ENCODE measurements at regions not wholly inside any gene's neighbourhood (a gene's known extent, or its start where the extent isn't known, plus 50 kb on each side); places are given as distances from the start of the nearest gene placed in this dataset.
"Not testable (repeated sequence)": the region's sequence is repeated elsewhere in the genome, so short reads cannot be mapped to it uniquely, and the experiment has no call there.

- intact Hi-C loops (cut with DNase I): no loop called here
- H3K4me1 ChIP-seq: no peaks in the 10 kb centered on the region
- no peak for DNase-seq
- TF ChIP-seq, protein P1, sequence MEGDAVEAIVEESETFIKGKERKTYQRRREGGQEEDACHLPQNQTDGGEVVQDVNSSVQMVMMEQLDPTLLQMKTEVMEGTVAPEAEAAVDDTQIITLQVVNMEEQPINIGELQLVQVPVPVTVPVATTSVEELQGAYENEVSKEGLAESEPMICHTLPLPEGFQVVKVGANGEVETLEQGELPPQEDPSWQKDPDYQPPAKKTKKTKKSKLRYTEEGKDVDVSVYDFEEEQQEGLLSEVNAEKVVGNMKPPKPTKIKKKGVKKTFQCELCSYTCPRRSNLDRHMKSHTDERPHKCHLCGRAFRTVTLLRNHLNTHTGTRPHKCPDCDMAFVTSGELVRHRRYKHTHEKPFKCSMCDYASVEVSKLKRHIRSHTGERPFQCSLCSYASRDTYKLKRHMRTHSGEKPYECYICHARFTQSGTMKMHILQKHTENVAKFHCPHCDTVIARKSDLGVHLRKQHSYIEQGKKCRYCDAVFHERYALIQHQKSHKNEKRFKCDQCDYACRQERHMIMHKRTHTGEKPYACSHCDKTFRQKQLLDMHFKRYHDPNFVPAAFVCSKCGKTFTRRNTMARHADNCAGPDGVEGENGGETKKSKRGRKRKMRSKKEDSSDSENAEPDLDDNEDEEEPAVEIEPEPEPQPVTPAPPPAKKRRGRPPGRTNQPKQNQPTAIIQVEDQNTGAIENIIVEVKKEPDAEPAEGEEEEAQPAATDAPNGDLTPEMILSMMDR (IDR thresholded peaks at IDR 0.05): no peak
- no peak overlapping the region for H3K27ac ChIP-seq
- no peak overlapping the region for H3K4me3 ChIP-seq
- no peaks in the 10 kb centered on the region for H3K27me3 ChIP-seq
- H3K9me3 ChIP-seq: no peaks in the 10 kb centered on the region
- H3K36me3 ChIP-seq: no peaks in the 10 kb centered on the region
- 72 to 84% methylated on average over 4 of the region's 4 CpGs for WGBS, 2 donors
These were observed 81.9 kb upstream of the RREB1 start for GRCh38 chr6:7025861-7026260.

DNA sequence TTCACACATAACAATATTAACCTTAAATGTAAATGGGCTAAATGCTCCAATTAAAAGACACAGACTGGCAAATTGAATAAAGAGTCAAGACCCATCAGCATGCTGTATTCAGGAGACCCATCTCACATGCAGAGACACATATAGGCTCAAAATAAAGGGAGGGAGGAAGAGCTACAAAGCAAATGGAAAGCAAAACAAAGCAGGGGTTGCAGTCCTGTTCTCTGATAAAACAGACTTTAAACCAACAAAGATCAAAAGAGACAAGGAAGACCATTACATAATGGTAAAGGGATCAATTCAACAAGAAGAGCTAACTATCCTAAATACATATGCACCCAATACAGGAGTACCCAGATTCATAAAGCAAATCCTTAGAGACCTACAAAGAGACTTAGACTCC, 78.8 kb upstream of the RREB1 start:
- H3K4me3 ChIP-seq; H3K4me1 ChIP-seq; intact Hi-C loops (cut with DNase I); H3K27ac ChIP-seq; H3K36me3 ChIP-seq; H3K9me3 ChIP-seq; DNase-seq; H3K27me3 ChIP-seq: not testable (repeated sequence)

GRCh38 chr6:7030968-7031367, 76.8 kb upstream of the RREB1 start:
- DNase-seq; H3K4me1 ChIP-seq; H3K27ac ChIP-seq; H3K27me3 ChIP-seq; H3K36me3 ChIP-seq; intact Hi-C loops (cut with DNase I); H3K4me3 ChIP-seq; H3K9me3 ChIP-seq: not testable (repeated sequence)
- WGBS, 2 donors: 62 to 65% methylated on average over 4 of the region's 4 CpGs

DNA sequence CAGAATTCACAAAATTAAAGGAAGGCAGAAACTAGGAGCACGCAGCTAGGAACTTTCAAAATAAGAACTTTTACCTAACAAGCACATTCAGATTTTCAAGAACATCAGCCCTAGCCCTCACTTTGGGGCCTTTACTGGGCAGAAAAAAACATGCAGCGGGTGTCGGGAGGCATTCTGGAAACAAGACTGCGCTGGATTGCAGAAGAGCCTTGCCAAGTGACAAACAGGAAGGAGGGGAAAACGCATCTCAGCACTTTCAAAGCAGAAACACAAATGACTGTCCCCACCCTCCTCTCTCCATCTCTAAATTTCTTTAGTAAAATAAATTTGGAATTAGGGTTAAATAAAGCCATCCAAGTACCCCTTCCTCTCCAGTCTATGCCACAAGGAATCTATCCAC, 74.6 kb upstream of the RREB1 start:
- WGBS, 2 donors: 47 to 59% methylated on average over 5 of the region's 5 CpGs
- no peak overlapping the region for H3K27ac ChIP-seq
- no peak overlapping the region for H3K4me3 ChIP-seq
- H3K9me3 ChIP-seq: no peaks in the 10 kb centered on the region
- no peak for TF ChIP-seq POLR2A (IDR thresholded peaks at IDR 0.05)
- TF ChIP-seq, protein P1 (IDR thresholded peaks at IDR 0.05): no peak
- no peaks in the 10 kb centered on the region for H3K36me3 ChIP-seq
- intact Hi-C loops (cut with DNase I): no loop called here
- H3K4me1 ChIP-seq: no peaks in the 10 kb centered on the region
- H3K27me3 ChIP-seq: peaks cover 0 to 8% (median 0%) of the 10 kb centered on the region in 4 donors
- DNase-seq: no peak

DNA sequence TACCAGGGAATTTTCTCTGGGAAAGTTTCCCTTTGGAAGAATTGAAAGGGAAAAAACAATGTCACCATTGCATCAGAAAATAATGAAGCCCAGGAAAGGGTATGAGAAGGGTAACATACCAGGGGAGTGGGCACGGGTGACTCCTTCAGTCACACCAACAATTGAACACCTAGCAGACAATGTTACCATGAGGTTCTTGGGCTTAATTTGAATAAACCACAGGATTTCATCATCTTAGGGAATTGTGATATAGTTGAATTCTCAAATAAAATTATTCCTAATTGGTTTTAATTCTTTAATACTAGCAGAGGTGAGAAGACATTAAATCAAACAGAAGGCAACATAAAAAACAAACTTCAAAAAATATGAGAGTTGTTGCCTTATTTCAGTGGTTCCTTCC, 73.7 kb upstream of the RREB1 start:
- Histone ChIP-seq H3K4me3 (no peak overlapping the region), H3K27me3 (peaks cover 0 to 8% (median 0%) of the 10 kb centered on the region in 4 donors)
- intact Hi-C loops (cut with DNase I): no loop called here

GRCh38 chr6:7035837-7036249, 71.9 kb upstream of the RREB1 start:
- H3K27ac ChIP-seq: no peak overlapping the region
- H3K36me3 ChIP-seq: no peaks in the 10 kb centered on the region
- H3K9me3 ChIP-seq: no peaks in the 10 kb centered on the region
- peaks cover 0 to 8% (median 0%) of the 10 kb centered on the region in 4 donors for H3K27me3 ChIP-seq
- no peaks in the 10 kb centered on the region for H3K4me1 ChIP-seq
- no peak for DNase-seq
- no peak for TF ChIP-seq POLR2A (IDR thresholded peaks at IDR 0.05)
- TF ChIP-seq, protein P1 (IDR thresholded peaks at IDR 0.05): no peak
- H3K4me3 ChIP-seq: no peak overlapping the region
- WGBS, 2 donors: 70 to 78% methylated on average over 2 of the region's 2 CpGs
- intact Hi-C loops (cut with DNase I): no loop called here

More for the DNA sequence above, 73.7 kb upstream of the RREB1 start:
- no peak for DNase-seq
- Histone ChIP-seq H3K9me3 (no peaks in the 10 kb centered on the region), H3K36me3 (no peaks in the 10 kb centered on the region), H3K4me1 (no peaks in the 10 kb centered on the region), H3K27ac (no peak overlapping the region)
- 47 to 67% methylated on average over 1 of the region's 1 CpG for WGBS, 2 donors
- TF ChIP-seq POLR2A (IDR thresholded peaks at IDR 0.05): no peak
- TF ChIP-seq, protein P1 (IDR thresholded peaks at IDR 0.05): no peak

Data from esophagus squamous epithelium (tissue), 5 donors.